IPS-NIHi7 (cell line): ENCODE measurements at regions not wholly inside any gene's neighbourhood (a gene's known extent, or its start where the extent isn't known, plus 50 kb on each side); places are given as distances from the start of the nearest gene placed in this dataset.
A peak's percentile ranks its signal among the peaks of the same experiment; 100 is the strongest.
"Not testable (repeated sequence)": the region's sequence is repeated elsewhere in the genome, so short reads cannot be mapped to it uniquely, and the experiment has no call there.

Experiments used
- DNase-seq: peaks from one replicate; pipeline ENCODE4 v3.0.0; 2012; ENCODE audit warnings: mixed read lengths; ENCODE audit errors: extremely low spot score

DNA sequence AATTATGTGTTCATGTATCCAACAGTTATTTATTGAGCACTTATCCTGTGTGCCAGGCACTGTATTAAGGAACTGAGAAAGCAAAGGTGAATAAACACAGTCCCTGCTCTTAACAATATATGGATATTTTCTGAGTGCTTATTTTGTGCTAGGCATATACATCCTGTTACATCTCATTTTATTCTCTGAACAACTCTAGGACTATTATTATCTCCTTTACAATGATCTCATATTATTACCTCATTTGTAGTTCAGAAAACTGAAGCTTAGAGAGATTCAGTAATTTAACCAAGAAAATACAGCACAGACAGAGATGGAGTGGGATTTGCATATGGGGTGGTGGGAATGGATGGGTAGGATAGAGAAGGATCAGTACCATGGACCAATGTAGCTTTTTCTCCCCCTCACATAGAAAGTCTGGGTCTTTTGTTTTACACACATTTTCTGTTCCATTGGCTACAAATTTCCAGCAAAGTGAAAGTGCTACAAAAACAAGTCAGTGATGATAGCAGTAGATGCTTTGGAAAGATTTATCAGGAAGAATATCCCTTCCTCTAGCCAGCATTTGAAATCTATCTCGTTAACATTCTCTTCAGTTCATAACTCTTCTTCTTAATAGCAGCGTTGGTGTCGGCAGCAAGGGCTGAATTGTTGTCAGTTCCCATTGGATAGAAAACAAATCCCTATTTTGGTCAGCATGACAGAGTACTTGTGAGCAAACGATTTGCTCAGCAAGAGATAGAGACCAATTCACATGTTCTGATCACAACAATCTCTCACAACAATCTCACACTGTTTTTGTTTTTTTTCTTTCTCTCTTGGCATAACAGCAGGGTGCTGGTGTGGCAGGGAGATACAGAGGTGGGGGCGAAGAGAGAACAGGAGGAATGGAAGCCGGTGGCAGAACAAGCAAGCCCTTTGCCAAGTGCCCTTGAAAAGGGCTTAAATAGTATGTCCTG lies 102.2 kb upstream of the KCTD1 start:
- DNase-seq, result no peak

DNA sequence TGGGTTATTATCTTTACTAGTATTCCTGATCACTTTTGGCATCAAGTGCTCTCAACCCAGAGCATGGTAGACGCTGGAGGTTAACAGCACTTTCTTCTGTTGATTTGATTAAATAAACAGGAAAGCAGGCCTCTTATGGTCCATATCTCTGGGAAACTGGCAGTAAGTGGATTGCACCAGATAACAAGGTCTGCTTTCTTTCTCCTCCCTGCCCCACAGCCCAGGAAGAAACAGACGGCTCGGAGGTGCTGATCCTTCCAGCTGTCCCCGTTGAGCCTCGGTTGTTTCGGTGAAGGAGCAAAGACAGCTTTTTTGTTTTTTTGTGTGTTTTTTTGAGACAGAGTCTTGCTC lies 100.8 kb upstream of the KCTD1 start:
- DNase-seq, result no peak

DNA sequence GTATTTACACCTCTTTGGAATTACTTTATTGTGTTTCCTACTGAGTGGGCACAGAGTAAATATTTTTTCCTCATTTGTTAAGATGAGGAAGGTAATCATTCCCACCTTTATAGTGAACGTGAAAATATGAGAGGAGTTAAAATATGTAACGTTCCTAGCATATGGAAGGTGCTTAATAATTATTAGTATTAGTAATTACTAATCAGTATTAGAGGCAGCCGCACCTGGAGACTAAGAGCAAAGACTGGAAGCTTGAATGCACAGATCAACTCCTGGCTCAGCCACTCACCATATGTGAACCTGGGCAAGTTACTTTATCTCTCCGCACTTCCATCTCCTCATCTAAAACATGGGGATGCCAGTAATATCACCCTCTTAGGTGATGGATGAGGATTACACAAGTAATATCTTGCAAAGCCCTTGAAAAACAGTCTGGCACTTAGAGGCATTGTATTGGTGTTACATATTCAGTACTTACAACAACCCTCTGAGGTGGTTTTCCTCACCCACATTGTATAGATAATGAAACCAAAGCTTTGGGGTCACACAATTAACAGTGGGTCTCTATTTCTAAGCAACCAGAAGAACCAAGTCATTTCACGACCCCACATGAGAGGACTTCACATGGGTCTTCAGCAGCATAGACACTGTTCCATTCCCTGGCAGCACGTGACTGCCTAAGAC lies 100.3 kb upstream of the KCTD1 start:
- DNase-seq, result no peak

DNA sequence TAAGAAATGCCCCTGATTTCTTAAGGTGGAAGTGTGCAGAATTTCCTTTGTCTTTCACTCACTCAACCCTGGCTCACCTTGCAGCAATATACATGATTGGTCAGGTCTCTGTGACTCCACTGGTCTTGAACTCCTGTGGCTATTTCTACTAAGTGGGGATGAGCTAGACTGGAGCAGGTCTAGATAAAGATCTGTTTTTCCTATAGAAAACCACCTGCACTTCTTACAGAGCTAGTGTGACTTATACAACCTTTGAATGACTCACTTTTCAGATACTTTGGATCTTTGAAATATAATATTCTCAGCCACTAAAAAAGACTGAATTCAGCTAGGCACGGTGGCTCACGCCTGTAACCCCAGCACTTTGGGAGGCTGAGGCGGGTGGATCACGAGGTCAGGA lies 98.5 kb upstream of the KCTD1 start:
- DNase-seq, result no peak

DNA sequence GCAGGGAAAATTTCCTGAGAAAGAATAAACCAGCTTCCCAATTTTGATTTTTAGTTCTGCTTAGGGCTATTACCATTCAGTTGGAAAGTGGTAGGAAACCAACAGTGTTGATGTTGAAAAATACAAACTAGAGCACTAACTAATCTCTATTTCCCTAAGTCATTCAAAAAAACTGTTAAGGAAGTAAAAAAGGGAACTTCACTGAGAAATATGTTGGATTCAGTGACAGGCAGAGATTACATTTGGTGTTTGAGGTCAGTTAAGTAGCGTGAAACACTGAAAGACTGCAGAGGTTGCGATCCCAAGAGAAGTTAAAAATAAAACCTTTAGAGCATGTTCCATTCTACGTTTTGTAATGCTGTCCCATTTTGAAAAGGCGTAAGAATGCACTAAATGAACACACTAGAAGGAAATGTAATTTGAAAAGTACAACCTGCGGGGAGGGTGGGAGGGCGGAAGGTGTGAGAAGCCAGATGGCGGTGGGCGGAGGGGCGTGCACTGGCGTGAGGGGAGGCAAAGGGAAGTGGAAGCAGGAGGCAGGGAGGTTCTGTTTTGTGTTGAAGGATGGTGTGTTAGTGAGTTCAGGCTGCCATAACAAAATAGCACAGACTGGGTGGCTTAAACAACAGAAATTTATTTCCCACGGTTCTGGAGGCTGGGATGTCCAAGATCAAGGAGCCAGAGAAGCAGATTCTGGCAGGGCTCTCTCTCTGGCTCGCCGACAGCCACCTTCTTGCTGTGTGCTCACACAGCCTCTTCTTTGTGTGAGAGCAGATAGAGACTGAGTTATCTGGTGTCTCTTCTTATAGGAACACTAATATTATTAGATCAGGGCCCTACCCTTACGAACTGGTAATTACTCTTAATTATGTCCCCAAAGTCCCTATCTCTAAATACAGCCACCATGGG lies 94.3 kb upstream of the KCTD1 start:
- DNase-seq, result no peak

DNA sequence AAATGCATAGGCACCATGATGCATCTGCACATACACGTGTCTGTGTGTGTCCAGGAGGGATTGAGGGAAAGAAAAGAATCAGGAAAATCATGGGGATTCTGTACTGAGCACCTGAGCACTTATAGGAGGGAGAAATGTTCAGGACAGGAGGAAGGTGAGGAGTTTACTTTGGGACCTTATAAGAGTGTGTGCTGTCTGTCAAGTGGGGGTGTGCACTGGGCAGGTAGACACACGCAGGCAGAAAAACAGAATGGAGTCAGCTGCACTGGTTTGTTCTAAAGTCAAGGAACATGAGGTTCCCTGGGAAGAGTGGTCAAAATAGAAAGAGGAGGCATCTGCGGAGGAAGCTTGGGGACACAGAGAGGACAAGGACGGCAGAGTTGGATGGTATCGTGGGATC lies 92.2 kb upstream of the KCTD1 start:
- no peak for DNase-seq

DNA sequence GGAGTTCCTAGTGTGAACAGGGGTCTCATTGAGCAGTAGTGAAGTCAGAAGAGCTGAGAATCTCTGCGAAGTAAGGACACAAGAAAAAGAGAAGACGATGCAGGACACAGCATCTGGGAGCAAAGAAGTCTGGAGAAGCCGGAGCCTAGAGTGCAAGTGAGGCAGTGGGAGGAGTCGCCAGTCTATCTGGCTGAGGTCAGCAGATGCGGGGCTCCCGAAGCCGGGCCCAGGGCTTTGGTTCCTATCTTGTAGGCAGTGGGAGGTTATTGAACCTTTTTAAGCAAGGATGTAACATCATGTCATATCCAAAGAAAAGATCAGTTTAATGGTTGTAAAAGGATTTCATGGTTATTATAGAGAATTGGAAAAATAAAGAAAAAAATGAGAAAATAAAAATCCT lies 90.8 kb upstream of the KCTD1 start:
- no peak for DNase-seq

DNA sequence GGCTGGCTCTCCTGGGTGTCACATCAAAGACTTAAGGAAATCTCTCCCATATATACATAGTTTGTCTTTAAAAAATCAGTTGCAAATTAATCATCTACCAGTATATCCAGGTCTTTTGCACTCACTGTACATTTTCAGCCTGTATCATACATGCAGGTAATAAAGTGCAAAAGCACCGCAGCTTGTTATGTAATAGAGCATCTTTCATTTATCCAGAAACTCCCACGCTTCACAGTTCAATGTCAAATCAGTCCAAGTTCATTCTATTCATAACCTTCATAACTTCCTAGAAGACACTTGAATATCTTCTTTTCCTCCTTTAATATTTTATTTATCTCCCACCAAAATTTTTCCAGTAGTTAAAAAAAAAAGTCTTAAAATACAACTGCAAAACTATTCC lies 89.6 kb upstream of the KCTD1 start:
- no peak for DNase-seq

DNA sequence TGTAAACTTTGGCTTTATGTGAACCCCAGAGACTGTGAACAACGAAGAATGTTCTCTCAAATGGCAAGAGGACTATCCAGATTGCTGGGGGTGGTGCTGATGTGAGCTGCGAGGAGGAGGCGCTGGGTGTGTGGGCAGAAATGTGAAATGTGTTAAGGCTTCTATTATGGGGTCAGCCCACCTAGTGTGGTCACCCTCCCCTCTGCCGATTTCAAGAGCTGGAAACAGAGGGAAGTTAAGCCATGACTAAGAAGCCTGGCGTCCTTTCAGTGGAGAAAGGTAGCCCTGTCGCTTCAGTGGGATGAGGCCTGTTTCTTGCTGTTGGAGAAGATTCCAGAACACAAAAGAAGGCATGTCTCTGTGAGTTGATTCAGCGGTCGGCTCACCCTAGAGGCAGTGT lies 89.0 kb upstream of the KCTD1 start:
- no peak for DNase-seq

DNA sequence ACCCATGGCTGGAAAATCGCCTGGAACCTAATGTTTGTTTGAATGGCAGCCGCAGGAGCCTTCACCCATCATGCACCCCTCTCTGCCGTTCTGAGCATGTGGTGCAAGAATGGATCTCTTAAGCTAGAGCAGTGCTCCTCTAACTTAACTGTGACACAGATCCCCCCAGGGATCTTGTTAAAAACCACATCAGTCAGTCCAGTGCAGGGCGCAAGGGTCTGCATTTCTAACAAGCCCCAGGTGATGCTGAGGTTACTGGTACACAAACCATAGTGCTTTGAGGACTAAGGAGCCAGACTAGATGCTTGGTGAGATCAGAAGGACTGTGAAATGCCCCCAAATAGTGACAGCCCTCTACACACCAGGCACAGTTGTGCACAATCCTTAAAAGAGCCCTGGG lies 87.1 kb upstream of the KCTD1 start:
- no peak for DNase-seq

DNA sequence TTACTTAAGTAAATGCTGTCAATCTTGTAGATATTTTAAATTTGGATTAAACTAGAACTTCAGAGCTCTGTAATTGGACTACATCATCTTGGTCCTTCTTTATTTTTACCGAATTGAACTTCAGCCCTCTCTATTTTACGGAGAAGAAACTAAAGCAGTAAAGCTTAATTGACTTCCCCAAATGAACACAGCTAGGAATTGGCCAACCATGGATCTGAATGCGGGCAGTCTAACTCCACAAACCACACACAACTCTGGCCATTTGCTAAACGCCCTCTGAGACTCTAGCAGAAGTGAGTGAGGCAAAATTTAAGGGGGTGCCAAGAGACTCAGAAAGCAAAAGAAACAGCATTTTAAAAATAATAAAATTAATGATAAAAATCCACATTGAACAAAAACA lies 86.3 kb upstream of the KCTD1 start:
- DNase-seq, result no peak

DNA sequence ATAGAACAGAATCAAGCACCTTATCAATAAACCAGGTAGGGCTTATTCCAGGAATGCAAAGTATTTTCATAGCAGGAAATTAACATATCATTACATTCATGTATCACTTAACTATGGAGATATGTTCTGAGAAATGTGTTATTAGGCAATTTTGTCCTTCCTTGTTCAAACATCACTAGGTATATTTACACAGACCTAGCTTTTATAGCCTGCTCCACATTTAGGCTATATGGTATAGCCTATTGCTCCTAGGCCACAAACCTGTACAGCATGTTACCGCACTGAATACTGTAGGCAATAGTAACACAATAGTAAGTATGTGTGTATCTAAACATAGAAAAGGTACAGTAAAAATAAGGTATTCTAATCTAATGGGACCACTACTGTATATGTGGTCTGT lies 82.8 kb upstream of the KCTD1 start:
- DNase-seq, result no peak

DNA sequence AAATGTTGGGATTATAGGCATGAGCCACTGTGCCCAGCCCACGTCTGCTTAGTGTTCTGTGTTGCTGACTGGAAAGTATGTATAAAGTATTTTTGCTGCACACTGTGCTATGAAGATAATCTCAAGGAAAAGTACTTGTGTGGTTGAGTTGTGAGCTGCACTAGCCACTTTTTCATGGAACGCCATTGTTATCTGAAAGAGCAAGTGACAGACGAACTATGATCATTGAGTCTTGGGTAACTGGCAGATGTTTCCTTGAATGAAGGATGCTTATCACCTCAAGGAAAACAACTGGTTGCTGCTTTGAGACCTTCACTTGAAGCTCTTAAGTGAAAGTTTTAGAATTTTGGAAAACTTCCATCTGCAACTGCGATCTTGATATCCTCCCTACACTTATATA lies 82.2 kb upstream of the KCTD1 start:
- DNase-seq, result no peak

DNA sequence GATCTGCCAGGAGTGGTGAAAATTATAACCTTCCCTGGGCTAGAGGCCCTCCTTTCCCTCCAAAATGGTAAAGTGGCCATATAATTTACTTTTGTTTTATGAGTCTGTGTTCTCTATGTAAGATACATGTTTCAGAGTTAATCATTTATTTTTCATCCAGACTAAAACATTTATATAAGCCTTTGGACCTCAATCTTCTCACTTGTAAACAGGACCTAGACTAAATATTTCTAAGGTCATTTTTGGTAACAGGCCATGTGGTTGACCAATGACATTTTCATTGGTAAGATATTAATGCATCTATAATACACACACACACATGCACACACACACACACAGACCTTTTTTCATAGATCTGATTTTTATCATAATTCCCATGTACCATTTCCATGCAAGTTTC lies 79.7 kb upstream of the KCTD1 start:
- DNase-seq, result no peak

DNA sequence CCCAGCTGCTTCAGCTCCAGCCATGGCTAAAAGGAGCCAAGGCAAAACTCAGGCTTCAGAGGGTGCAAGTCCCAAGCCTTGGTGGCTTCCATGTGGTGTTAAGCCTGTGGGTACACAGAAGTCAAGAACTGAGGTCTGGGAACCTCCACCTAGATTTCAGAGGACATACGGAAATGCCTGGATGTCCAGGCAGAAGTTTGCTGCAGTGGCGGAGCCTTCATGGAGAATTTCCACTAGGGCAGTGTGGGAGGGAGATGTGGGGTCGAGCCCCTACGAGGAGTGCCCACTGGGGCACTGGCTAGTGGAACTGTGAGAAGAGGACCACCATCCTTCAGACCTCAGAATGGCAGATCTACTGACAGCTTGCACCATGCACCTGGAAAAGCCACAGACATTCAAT lies 76.1 kb upstream of the KCTD1 start:
- no peak for DNase-seq

DNA sequence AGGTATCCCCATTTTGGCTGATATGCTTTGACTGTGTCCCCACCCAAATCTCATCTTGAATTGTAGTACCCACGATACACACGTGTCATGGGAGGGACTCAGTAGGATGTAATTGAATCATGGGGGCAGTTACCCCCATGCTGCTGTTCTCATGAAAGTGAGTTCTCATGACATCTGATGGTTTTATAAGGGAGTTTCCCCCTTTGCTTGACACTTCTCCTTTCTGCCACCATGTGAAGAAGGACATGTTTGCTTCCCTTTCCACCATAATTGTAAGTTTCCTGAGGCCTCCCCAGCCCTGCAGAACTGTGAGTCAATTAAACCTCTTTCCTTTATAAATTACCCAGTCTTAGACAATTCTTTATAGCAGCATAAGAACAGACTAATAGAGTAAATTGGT lies 75.0 kb upstream of the KCTD1 start:
- not testable (repeated sequence) for DNase-seq

DNA sequence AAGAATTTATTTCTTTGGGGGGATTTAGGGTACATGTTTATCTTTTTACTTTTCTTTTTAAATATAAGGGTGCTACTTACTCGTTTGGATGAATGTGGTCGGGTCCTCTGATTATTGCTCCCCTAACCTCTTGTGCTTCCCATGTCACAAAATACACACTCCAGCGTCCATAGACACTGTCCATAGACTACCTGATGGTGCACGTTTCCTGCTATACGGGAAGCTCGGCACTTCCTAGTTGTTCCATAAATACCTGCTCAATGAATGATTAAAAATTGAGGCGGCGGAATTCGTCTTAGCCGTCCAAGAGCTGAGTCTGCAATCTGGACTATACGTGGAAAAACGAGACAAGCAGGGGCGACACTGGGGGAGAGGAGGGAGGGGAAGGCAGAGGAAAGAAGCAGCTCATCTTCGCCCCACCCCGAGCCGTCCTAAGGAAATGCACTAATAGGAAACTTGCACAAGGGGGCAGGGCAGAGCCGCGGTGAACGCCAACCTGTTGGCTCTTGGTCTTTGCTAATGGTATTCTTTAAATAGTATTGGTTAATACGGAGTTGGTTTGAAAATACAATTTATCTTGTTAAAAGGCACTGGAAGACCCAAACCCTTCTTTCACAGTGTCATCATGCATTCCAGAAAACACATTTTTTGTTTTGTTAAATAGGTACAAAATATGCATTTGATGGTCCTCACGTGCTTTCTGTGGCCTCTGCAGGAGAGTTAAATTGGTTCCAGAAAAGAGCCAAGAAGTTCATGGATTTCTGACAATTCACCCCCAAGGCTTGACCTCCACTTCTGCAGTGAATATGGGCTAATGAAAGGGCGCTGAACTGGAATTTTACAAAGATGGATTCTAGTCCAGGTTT lies 73.0 kb upstream of the KCTD1 start:
- DNase-seq, result peak; percentile 77

DNA sequence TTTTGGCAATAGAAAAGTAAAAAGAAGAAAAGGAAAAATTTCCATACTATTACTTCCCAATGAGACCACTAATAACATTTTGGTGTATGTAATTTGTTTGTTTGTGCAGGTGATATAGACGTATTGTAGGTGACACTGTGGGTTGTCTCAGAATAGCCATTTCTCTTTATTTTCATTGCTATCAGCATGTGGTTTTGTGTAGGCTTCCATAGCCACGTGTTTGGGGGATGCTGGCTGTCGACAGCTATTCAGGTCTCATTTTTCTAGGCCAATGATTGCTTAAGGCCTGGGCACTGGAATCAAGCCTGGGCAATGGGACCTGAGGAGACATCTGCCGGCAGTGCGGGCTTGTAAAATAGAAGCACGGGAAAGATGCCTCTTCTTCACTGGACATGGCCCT lies 71.0 kb upstream of the KCTD1 start:
- no peak for DNase-seq

DNA sequence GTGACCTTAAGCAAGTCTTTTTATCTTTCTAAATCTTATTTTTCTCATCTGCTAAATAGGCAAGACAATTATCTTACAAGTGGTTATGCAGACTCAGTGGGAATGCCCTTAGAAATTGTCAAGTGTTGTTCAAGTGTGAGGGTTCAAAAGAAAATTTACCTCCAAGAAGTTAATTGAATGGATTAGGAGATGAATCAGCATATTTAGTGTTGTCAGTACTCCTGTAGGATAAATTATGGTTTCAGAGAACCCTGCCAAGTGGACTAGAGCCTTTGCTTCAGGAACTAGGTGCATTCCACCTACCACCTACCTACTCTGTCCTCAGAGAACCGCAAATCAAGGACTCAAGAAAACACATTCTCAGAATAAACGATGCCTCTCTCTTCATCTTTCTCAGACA lies 69.8 kb upstream of the KCTD1 start:
- DNase-seq, result no peak

DNA sequence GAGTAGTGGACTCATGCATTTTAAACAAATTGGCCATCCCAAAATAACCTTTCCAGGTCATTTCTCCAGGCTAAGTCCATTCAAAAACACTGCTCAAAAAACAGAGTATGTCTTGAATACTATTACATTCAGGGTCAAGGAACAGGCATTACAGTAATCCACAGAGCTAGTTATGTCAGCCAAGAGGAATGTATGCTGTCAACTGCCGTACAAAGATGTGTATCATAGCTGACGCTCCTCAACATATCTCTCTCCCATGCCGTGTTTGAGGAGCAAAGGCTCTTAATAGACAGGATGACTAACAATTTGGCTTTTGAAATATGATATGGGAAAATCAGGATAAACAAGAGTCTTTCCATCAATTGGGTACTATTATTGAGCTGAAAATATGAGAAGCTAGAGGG lies 68.8 kb upstream of the KCTD1 start:
- DNase-seq, result no peak

DNA sequence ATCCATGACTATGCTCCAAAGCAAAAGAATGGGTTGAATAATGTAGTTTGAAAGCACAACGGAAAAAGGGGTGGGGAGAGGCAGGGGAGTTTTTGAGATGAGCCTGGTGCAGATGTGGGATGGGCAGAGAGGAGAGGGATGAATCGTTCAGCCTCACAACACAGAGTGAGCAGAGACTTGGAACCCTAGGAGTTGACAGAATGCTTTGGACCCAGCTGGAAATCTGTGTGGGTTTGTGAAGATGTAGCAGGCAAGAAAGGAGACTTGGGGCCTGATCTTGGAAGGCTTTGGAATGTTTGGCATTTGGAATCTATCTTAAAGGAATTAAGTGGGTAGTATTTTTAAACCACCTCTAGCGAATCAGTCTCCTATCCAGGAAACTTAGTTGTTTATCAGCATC lies 66.0 kb upstream of the KCTD1 start:
- peak; percentile 30 for DNase-seq
